Keratinocyte (primary cell): ENCODE measurements at regions not wholly inside any gene's neighbourhood (a gene's known extent, or its start where the extent isn't known, plus 50 kb on each side); places are given as distances from the start of the nearest gene placed in this dataset.

Source experiments
- DNase-seq: peaks from one replicate; pipeline ENCODE4 v3.0.0-alpha.2; 2011; ENCODE audit warnings: low read depth, missing footprints, low spot score
- FAIRE-seq: peaks from 2 replicates; lab custom pipeline; 2011; peaks lifted over from hg19 to GRCh38; lab: Jason Lieb, UNC
- H2AFZ ChIP-seq: 2 replicates; pipeline ENCODE4 v1.6.0; 2012; ENCODE audit warnings: low read length, control low read depth, inconsistent platforms; ENCODE audit not compliant: control insufficient read depth
- H3K27ac ChIP-seq: 2 replicates; pipeline ENCODE4 v1.5.1; 2011; ENCODE audit warnings: low read length; ENCODE audit not compliant: control insufficient read depth, insufficient read depth
- H3K27me3 ChIP-seq: 3 replicates; pipeline ENCODE4 v1.6.0; 2011; ENCODE audit warnings: low read length; ENCODE audit not compliant: control insufficient read depth, insufficient read depth; ENCODE audit errors: extremely low read depth
- H3K36me3 ChIP-seq, 2 experiments: 2 replicates in 1 of 2; 3 replicates in 1 of 2; pipeline ENCODE4 v1.5.1; 2011; ENCODE audit warnings: low read length in 2 of 2, mild to moderate bottlenecking in 1 of 2; ENCODE audit not compliant: control insufficient read depth in 2 of 2, insufficient read depth in 2 of 2; ENCODE audit errors: extremely low read depth in 1 of 2
- H3K4me1 ChIP-seq: 3 replicates; pipeline ENCODE4 v1.5.1; 2011; ENCODE audit warnings: low read length; ENCODE audit not compliant: control insufficient read depth, insufficient read depth; ENCODE audit errors: extremely low read depth
- H3K4me2 ChIP-seq: 3 replicates; pipeline ENCODE4 v1.6.0; 2011; ENCODE audit warnings: low read depth, low read length; ENCODE audit not compliant: control insufficient read depth, insufficient read depth; ENCODE audit errors: extremely low read depth
- H3K4me3 ChIP-seq, 3 experiments: fragments of 200-600 bp in 1 of 3; sonication (generic) in 1 of 3; 2 replicates in 2 of 3; 3 replicates in 1 of 3; pipeline ENCODE4 v1.5.1; 2011 to 2016; ENCODE audit warnings: low read length in 3 of 3, mild to moderate bottlenecking in 3 of 3, control low read depth in 2 of 3, inconsistent platforms in 1 of 3, low read depth in 1 of 3, mixed read lengths in 1 of 3, mixed run types in 1 of 3, moderate library complexity in 1 of 3; ENCODE audit not compliant: control insufficient read depth in 2 of 3, insufficient read depth in 2 of 3; ENCODE audit errors: extremely low read depth in 1 of 3
- H3K79me2 ChIP-seq: 2 replicates; pipeline ENCODE4 v1.6.0; 2012; ENCODE audit warnings: low read length; ENCODE audit not compliant: control insufficient read depth, insufficient read depth
- H3K9ac ChIP-seq: 3 replicates; pipeline ENCODE4 v1.6.0; 2011; ENCODE audit warnings: low read length; ENCODE audit not compliant: control insufficient read depth, insufficient read depth; ENCODE audit errors: extremely low read depth
- H3K9me1 ChIP-seq: 3 replicates; pipeline ENCODE4 v1.6.0; 2011; ENCODE audit warnings: low read length; ENCODE audit not compliant: control insufficient read depth, insufficient read depth; ENCODE audit errors: extremely low read depth
- H3K9me3 ChIP-seq: 2 replicates; pipeline ENCODE4 v1.5.1; 2012; ENCODE audit warnings: low read depth, low read length; ENCODE audit not compliant: control insufficient read depth
- H4K20me1 ChIP-seq: 3 replicates; pipeline ENCODE4 v1.6.0; 2011; ENCODE audit warnings: low read length; ENCODE audit not compliant: control insufficient read depth, insufficient read depth; ENCODE audit errors: extremely low read depth
- EZH2 ChIP-seq: IDR thresholded peaks from one replicate; pipeline ENCODE4 v1.6.1; 2012; ENCODE audit warnings: inconsistent platforms, mild to moderate bottlenecking, low read length, moderate library complexity
- dilution Hi-C: fragments of 300-500 bp; cut with MboI; formaldehyde crosslinking; loops from one replicate; pipeline ENCODE4 v1.7.0; 2020; ENCODE audit warnings: low sequenced_read_pairs; ENCODE audit not compliant: extremely low pct_ligation_motif_present
- TF ChIP-seq, protein P1 (sequence below), 3 experiments: IDR thresholded peaks in 1 of 3; conservative IDR thresholded peaks in 1 of 3; optimal IDR thresholded peaks in 1 of 3; 2 replicates in 2 of 3; 3 replicates in 1 of 3; pipeline versions ENCODE3 to v1.5.1; 2011; ENCODE audit warnings: low read length in 3 of 3, mild to moderate bottlenecking in 3 of 3, moderate library complexity in 2 of 3, control low read depth in 1 of 3, inconsistent platforms in 1 of 3; ENCODE audit not compliant: insufficient read depth in 2 of 3; ENCODE audit errors: extremely low read depth in 1 of 3

DNA sequence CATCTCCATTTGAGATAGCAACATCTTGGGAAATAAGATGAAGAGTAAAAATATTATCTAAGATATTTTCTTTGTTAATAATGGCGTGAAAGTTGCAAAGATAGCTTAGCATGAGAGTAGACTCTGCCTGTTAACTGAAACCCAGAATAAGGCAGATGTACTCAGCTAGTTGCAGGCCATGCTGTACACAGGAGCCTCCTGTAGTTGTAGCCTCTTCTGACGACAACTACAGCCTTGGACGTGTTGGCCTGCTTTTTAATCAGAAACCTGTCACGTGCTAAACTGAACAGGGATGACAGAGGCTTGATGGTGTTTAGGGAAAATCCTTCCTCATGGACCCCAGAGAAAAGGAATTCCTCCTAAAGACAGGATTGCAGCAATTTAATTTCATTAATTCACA lies 155.1 kb upstream of the TMEM229A start:
- Histone ChIP-seq H3K4me2 (no peak overlapping the region), H4K20me1 (no peaks in the 10 kb centered on the region), H3K79me2 (no peaks in the 10 kb centered on the region), H3K9ac (no peak overlapping the region), H3K4me3 (no peak overlapping the region), H3K4me1 (no peaks in the 10 kb centered on the region), H2AFZ (no peak overlapping the region), H3K27ac (no peak overlapping the region), H3K9me3 (no peaks in the 10 kb centered on the region), H3K36me3 (no peaks in the 10 kb centered on the region), H3K27me3 (no peaks in the 10 kb centered on the region), H3K9me1 (no peaks in the 10 kb centered on the region)
- dilution Hi-C loops, result no loop called here
- DNase-seq (no peak), FAIRE-seq (no peak)
- TF ChIP-seq, protein P1, sequence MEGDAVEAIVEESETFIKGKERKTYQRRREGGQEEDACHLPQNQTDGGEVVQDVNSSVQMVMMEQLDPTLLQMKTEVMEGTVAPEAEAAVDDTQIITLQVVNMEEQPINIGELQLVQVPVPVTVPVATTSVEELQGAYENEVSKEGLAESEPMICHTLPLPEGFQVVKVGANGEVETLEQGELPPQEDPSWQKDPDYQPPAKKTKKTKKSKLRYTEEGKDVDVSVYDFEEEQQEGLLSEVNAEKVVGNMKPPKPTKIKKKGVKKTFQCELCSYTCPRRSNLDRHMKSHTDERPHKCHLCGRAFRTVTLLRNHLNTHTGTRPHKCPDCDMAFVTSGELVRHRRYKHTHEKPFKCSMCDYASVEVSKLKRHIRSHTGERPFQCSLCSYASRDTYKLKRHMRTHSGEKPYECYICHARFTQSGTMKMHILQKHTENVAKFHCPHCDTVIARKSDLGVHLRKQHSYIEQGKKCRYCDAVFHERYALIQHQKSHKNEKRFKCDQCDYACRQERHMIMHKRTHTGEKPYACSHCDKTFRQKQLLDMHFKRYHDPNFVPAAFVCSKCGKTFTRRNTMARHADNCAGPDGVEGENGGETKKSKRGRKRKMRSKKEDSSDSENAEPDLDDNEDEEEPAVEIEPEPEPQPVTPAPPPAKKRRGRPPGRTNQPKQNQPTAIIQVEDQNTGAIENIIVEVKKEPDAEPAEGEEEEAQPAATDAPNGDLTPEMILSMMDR (optimal IDR thresholded peaks at IDR 0.05 in 1 of 3, IDR thresholded peaks at IDR 0.05 in 1 of 3, conservative IDR thresholded peaks at IDR 0.05 in 1 of 3; ENCODE audit: extremely low read depth in 1 of 3, insufficient read depth in 2 of 3, low read length in 3 of 3), result no peak
- TF ChIP-seq EZH2, result no peak

DNA sequence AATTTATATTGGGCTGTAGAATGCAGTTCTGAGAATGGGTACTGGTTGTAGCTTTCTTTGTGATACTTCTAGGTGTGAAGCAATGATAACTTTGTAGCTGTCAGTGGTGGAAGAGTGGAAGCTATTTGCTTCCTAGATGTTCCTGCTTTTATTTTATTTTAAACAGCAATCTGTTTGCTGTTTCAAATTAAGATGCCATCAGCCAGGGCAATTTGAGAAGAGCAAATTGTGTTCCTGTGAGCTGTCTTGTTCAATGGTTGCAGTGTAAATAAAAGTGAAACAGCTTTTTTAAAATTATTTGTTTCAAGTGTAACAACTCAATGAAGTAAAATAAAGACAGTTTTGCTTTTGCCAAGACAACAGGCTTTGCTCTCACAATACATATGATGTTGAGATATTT lies 150.8 kb upstream of the TMEM229A start:
- FAIRE-seq, result no peak

More for the DNA sequence above, 150.8 kb upstream of the TMEM229A start:
- no peak for DNase-seq
- H3K36me3 ChIP-seq, result no peaks in the 10 kb centered on the region
- no peaks in the 10 kb centered on the region for H3K27me3 ChIP-seq
- dilution Hi-C loops, result no loop called here
- no peak overlapping the region for H2AFZ ChIP-seq
- TF ChIP-seq EZH2, result no peak
- TF ChIP-seq, protein P1 (optimal IDR thresholded peaks at IDR 0.05 in 1 of 3, IDR thresholded peaks at IDR 0.05 in 1 of 3, conservative IDR thresholded peaks at IDR 0.05 in 1 of 3; ENCODE audit: extremely low read depth in 1 of 3, insufficient read depth in 2 of 3, low read length in 3 of 3), result no peak
- H3K4me3 ChIP-seq, result no peak overlapping the region
- no peaks in the 10 kb centered on the region for H4K20me1 ChIP-seq
- H3K9ac ChIP-seq, result no peak overlapping the region
- no peak overlapping the region for H3K27ac ChIP-seq
- no peaks in the 10 kb centered on the region for H3K4me1 ChIP-seq
- no peaks in the 10 kb centered on the region for H3K79me2 ChIP-seq
- H3K4me2 ChIP-seq, result no peak overlapping the region
- H3K9me1 ChIP-seq, result no peaks in the 10 kb centered on the region
- no peaks in the 10 kb centered on the region for H3K9me3 ChIP-seq
